Lower lobe of right lung (tissue), 2 donors: ENCODE measurements at regions not wholly inside any gene's neighbourhood (a gene's known extent, or its start where the extent isn't known, plus 50 kb on each side); places are given as distances from the start of the nearest gene placed in this dataset.

Source experiments
- ATAC-seq, 2 donors: fragments of 200-7000 bp; cut with Tn5 transposase; one replicate each; pipeline ENCODE4 v1.9.1; 2020 to 2022; ENCODE audit warnings: mild to moderate bottlenecking in 2 of 2, moderate library complexity in 2 of 2
- DNase-seq: peaks from one replicate; pipeline ENCODE4 v3.0.0-alpha.2; 2020
- H3K27ac ChIP-seq: fragments of 200-600 bp; one replicate; pipeline ENCODE4 v1.8.0; 2022
- H3K27me3 ChIP-seq: fragments of 200-600 bp; one replicate; pipeline ENCODE4 v1.8.0; 2022; ENCODE audit warnings: low read depth
- H3K36me3 ChIP-seq: fragments of 200-600 bp; one replicate; pipeline ENCODE4 v1.8.0; 2022; ENCODE audit warnings: mild to moderate bottlenecking
- H3K4me1 ChIP-seq: fragments of 200-600 bp; one replicate; pipeline ENCODE4 v1.8.0; 2022
- H3K4me3 ChIP-seq: fragments of 200-600 bp; one replicate; pipeline ENCODE4 v1.8.0; 2022; ENCODE audit warnings: mild to moderate bottlenecking
- H3K9me3 ChIP-seq: fragments of 200-600 bp; one replicate; pipeline ENCODE4 v1.8.0; 2022
- CTCF ChIP-seq: fragments of 200-600 bp; IDR thresholded peaks from one replicate; pipeline ENCODE4 v1.8.0; 2022; ENCODE audit warnings: antibody characterized with exemption, mild to moderate bottlenecking
- intact Hi-C: fragments of 100-400 bp; cut with DNase I; formaldehyde crosslinking; loops from one replicate; pipeline ENCODE4 v1.11.0; 2022
- donor health status: DM: no; HTN: yes; CAD: no; lungs with severe emphysema.

GRCh38 chr11:34567733-34568132 lies 53.2 kb upstream of the EHF start:
- no peak overlapping the region for H3K4me3 ChIP-seq
- H3K9me3 ChIP-seq, result no peaks in the 10 kb centered on the region
- TF ChIP-seq CTCF, result no peak
- DNase-seq, result no peak
- intact Hi-C loops, result no loop called here
- no peak overlapping the region for H3K27ac ChIP-seq
- no peaks in the 10 kb centered on the region for H3K36me3 ChIP-seq
- H3K4me1 ChIP-seq, result no peaks in the 10 kb centered on the region
- H3K27me3 ChIP-seq, result no peaks in the 10 kb centered on the region
- no peak for ATAC-seq

- Histone ChIP-seq H3K27me3 (no peaks in the 10 kb centered on the region), H3K9me3 (no peaks in the 10 kb centered on the region), H3K4me1 (no peaks in the 10 kb centered on the region), H3K27ac (no peak overlapping the region), H3K4me3 (no peak overlapping the region), H3K36me3 (no peaks in the 10 kb centered on the region)
- intact Hi-C loops, result no loop called here
- ATAC-seq (peak; percentile 52 to 76), DNase-seq (no peak)
- no peak for TF ChIP-seq CTCF
Measured at GRCh38 chr11:34570584-34570983, 50.3 kb upstream of the EHF start.
